ENCODE measurements at regions not wholly inside any gene's neighbourhood (a gene's known extent, or its start where the extent isn't known, plus 50 kb on each side); places are given as distances from the start of the nearest gene placed in this dataset.

DNA sequence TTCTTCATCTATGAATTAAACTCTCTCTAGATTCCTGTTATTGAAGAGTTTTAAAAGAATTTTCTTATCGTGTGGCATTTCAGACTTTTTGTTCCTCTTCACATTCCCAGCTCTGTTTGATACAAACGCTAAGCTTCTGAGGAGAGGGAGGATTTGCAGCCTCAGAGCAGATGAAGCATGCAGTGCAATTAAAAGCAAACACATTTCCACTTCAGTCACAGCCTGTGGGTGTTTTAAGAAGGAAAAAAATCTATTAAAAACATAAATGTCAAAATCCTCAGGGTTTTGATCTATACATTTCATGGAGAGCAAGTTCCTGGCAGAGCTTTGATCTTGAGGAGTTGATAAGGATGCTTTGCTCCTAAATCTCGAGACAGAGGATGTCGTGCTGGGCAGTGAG is 442.4 kb upstream of the BOD1L1 start:
- no peak overlapping the region for H4K8ac ChIP-seq (ENCODE audit: extremely low read depth, insufficient read depth, low read length)
- H4K91ac ChIP-seq (replicated peaks; ENCODE audit: insufficient read length, low read length): no peak overlapping the region
- no peak overlapping the region for H3K27ac ChIP-seq (ENCODE audit: low read depth, low read length)
- H3K14ac ChIP-seq (ENCODE audit: insufficient read length): no peak overlapping the region
- H3K79me1 ChIP-seq (ENCODE audit: low read depth, low read length): no peaks in the 10 kb centered on the region
- peaks cover 12 to 17% of the 10 kb centered on the region in 2 experiments; a peak in 3 of 4 replicates for H3K9me3 ChIP-seq (ENCODE audit: insufficient read depth in 2 of 2, low read depth in 1 of 2, low read length in 1 of 2)
- no peak overlapping the region for H3K4me2 ChIP-seq (ENCODE audit: insufficient read depth in 1 of 2, low read depth in 2 of 2, low read length in 2 of 2)
- H3K4ac ChIP-seq (replicated peaks; ENCODE audit: insufficient read length, low read depth, low read length): no peak overlapping the region
- H2BK120ac ChIP-seq (replicated peaks; ENCODE audit: low read depth, low read length): no peak overlapping the region
- WGBS, 2 experiments (ENCODE audit: extremely low coverage in 1 of 2, insufficient coverage in 1 of 2, insufficient read length in 1 of 2, insufficient replicate concordance in 2 of 2, low coverage in 1 of 2, low lambda C conversion rate in 2 of 2, missing lambda C conversion rate in 1 of 2): 85% methylated on average over 4 of the region's 4 CpGs; no CpG with 5 or more reads in 1 of the 2 experiments
- H3K36me3 ChIP-seq (ENCODE audit: control insufficient read depth in 2 of 4, insufficient read depth in 4 of 4, low read length in 3 of 4): no peaks in the 10 kb centered on the region
- H4K5ac ChIP-seq (ENCODE audit: insufficient read length, low read depth, low read length): no peak overlapping the region
- no peak overlapping the region for H2BK15ac ChIP-seq (ENCODE audit: low read length)
- H2BK12ac ChIP-seq (ENCODE audit: low read depth, low read length): no peak overlapping the region
- ChIA-PET POLR2A (ENCODE audit: partially characterized antibody) (no interaction called here), CTCF (ENCODE audit: partially characterized antibody) (no interaction called here)
- FAIRE-seq: no peak
- H2AFZ ChIP-seq (ENCODE audit: low read length): no peak overlapping the region
- no peak overlapping the region for H3K4me3 ChIP-seq (ENCODE audit: extremely low read depth in 1 of 4, insufficient read depth in 2 of 4, low read depth in 3 of 4, low read length in 4 of 4)
- no peak for DNase-seq (ENCODE audit: low read depth in 1 of 2, low spot score in 2 of 2)
- no peaks in the 10 kb centered on the region for H3K27me3 ChIP-seq (replicated peaks in 1 of 4; ENCODE audit: control insufficient read depth in 3 of 4, extremely low read depth in 1 of 4, insufficient read depth in 3 of 4, low read length in 3 of 4)
- H2BK20ac ChIP-seq (ENCODE audit: low read length): no peak overlapping the region
- no peak overlapping the region for H2AK5ac ChIP-seq (ENCODE audit: low read depth, low read length)
- no peaks in the 10 kb centered on the region for H3K23me2 ChIP-seq (ENCODE audit: low read depth, low read length)
- H3K79me2 ChIP-seq (ENCODE audit: control insufficient read depth in 1 of 2, insufficient read depth in 2 of 2, low read length in 2 of 2): no peaks in the 10 kb centered on the region
- H2BK5ac ChIP-seq (ENCODE audit: low read depth, low read length): no peak overlapping the region
- no peak overlapping the region for H3K18ac ChIP-seq (ENCODE audit: extremely low read depth, low read length)
- no peaks in the 10 kb centered on the region for H4K20me1 ChIP-seq (replicated peaks in 1 of 2; ENCODE audit: control insufficient read depth in 1 of 2, insufficient read depth in 2 of 2, low read length in 2 of 2)
- no peak overlapping the region for H3K9ac ChIP-seq (replicated peaks in 1 of 4; ENCODE audit: extremely low read depth in 1 of 4, low read depth in 3 of 4, low read length in 3 of 4)
- no peak overlapping the region for H3K56ac ChIP-seq (replicated peaks; ENCODE audit: insufficient read length, low read depth, low read length)
- H3K23ac ChIP-seq (ENCODE audit: insufficient read length): no peak overlapping the region
- 0 out of 7 replicates have a peak, but pooled peaks cover 0 to 2% (median under 1%) of the 10 kb centered on the region in 4 experiments for H3K4me1 ChIP-seq (replicated peaks in 1 of 4; ENCODE audit: control insufficient read depth in 3 of 4, insufficient read depth in 4 of 4, low read length in 3 of 4)
- TF ChIP-seq GTF2F1 (IDR thresholded peaks at IDR 0.05; ENCODE audit: borderline replicate concordance, low read depth, low read length) (no peak), CHD1 (IDR thresholded peaks at IDR 0.05; ENCODE audit: low read depth, low read length) (no peak), SIX5 (IDR thresholded peaks at IDR 0.05; ENCODE audit: low read depth, low read length) (no peak), RNF2 (IDR thresholded peaks at IDR 0.05; ENCODE audit: borderline replicate concordance, low read depth, low read length, missing control alignments, poor library complexity, severe bottlenecking) (no peak), SUZ12 (IDR thresholded peaks at IDR 0.05; ENCODE audit: low read length) (no peak), CHD2 (IDR thresholded peaks at IDR 0.05; ENCODE audit: low read length) (no peak), KDM4A (IDR thresholded peaks at IDR 0.05; ENCODE audit: low read depth, low read length, severe bottlenecking) (no peak), BRCA1 (IDR thresholded peaks at IDR 0.05; ENCODE audit: low read depth, low read length) (no peak), JUND (IDR thresholded peaks at IDR 0.05; ENCODE audit: low read length) (no peak), SP4 (IDR thresholded peaks at IDR 0.05; ENCODE audit: low read length) (no peak), POU5F1 (IDR thresholded peaks at IDR 0.05; ENCODE audit: low read depth, low read length) (no peak), KDM1A (IDR thresholded peaks at IDR 0.05; ENCODE audit: borderline replicate concordance, low read length) (no peak), EGR1 (IDR thresholded peaks at IDR 0.05; ENCODE audit: borderline replicate concordance, low read depth, low read length) (no peak), PHF8 (conservative IDR thresholded peaks at IDR 0.05; ENCODE audit: low read depth, low read length) (no peak)
- TF ChIP-seq, protein P1, sequence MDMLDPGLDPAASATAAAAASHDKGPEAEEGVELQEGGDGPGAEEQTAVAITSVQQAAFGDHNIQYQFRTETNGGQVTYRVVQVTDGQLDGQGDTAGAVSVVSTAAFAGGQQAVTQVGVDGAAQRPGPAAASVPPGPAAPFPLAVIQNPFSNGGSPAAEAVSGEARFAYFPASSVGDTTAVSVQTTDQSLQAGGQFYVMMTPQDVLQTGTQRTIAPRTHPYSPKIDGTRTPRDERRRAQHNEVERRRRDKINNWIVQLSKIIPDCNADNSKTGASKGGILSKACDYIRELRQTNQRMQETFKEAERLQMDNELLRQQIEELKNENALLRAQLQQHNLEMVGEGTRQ (IDR thresholded peaks at IDR 0.05; ENCODE audit: low read length): no peak

Data from H1 (cell line).